H1 (cell line): ENCODE measurements at regions not wholly inside any gene's neighbourhood (a gene's known extent, or its start where the extent isn't known, plus 50 kb on each side); places are given as distances from the start of the nearest gene placed in this dataset.

Experiments
- CBX5 ChIP-seq: fragments of 300-800, 300-1000 bp; sonication (generic); IDR thresholded peaks from 2 replicates; pipeline ENCODE4 v1.7.1; 2016; ENCODE audit warnings: antibody characterized with exemption, low read length, low read depth
- FOSL1 ChIP-seq: IDR thresholded peaks from 2 replicates; pipeline ENCODE4 v1.6.1; 2011; ENCODE audit warnings: mild to moderate bottlenecking, low read depth, low read length, moderate library complexity; ENCODE audit not compliant: insufficient read depth
- GTF2F1 ChIP-seq: IDR thresholded peaks from 2 replicates; pipeline ENCODE4 v1.6.1; 2012; ENCODE audit warnings: low read depth, low read length, improper control_type of control experiment, borderline replicate concordance
- NANOG ChIP-seq: IDR thresholded peaks from 2 replicates; pipeline ENCODE4 v1.6.1; 2011; ENCODE audit warnings: low read length, low read depth, mild to moderate bottlenecking, inconsistent platforms; ENCODE audit not compliant: insufficient read depth, poor library complexity, severe bottlenecking
- PHF8 ChIP-seq: fragments of 200-600 bp; sonication (generic); conservative IDR thresholded peaks from 2 replicates; pipeline ENCODE4 v1.7.1; 2012; ENCODE audit warnings: low read depth, mild to moderate bottlenecking, inconsistent platforms, low read length, moderate library complexity
- POU5F1 ChIP-seq: IDR thresholded peaks from 2 replicates; pipeline ENCODE4 v1.6.1; 2011; ENCODE audit warnings: low read depth, mild to moderate bottlenecking, low read length, moderate library complexity
- SAP30 ChIP-seq: fragments of 300-600 bp; sonication (generic); IDR thresholded peaks from 2 replicates; pipeline ENCODE4 v1.7.1; 2012; ENCODE audit warnings: low read length, moderate library complexity, mild to moderate bottlenecking, inconsistent platforms; ENCODE audit not compliant: insufficient read depth, insufficient replicate concordance
- SIN3A ChIP-seq, 2 experiments: IDR thresholded peaks in 1 of 2; conservative IDR thresholded peaks in 1 of 2; 2 replicates each; pipeline ENCODE4 v1.6.1; 2011 to 2012; ENCODE audit warnings: low read length in 2 of 2, improper control_type of control experiment in 1 of 2, low read depth in 1 of 2, mild to moderate bottlenecking in 1 of 2
- SP2 ChIP-seq: IDR thresholded peaks from 2 replicates; pipeline ENCODE4 v1.6.1; 2012; ENCODE audit warnings: mild to moderate bottlenecking, low read length, inconsistent platforms
- TEAD4 ChIP-seq: IDR thresholded peaks from 2 replicates; pipeline ENCODE4 v1.6.1; 2012; ENCODE audit warnings: low read depth, low read length, inconsistent platforms, mixed read lengths
- TF ChIP-seq, protein P1 (sequence below): fragments of 300-600 bp; sonication (generic); IDR thresholded peaks from 2 replicates; pipeline ENCODE4 v1.7.1; 2012; ENCODE audit warnings: low read length, moderate library complexity, mild to moderate bottlenecking, inconsistent platforms; ENCODE audit not compliant: insufficient replicate concordance

DNA sequence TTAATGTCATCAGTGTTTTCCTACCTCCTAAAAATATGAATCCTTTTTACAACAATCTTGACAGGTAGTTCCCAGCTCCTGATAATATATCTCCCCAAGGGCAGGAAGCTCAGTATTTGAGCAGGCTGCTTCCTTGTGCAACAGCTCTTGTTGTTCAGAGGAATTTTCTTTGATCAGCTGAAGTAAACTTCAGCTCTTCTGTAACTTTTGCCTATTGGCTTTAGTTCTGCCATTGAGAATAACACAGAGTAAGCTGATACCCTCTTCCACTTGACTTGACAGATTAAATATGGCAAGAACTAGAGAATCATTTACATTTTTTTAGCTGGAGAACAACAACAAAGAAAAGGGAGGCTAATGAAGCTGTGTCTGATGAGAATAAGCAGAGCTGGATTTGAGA is 75.2 kb downstream of the LUZP4 start (continued):
- TF ChIP-seq, protein P1, sequence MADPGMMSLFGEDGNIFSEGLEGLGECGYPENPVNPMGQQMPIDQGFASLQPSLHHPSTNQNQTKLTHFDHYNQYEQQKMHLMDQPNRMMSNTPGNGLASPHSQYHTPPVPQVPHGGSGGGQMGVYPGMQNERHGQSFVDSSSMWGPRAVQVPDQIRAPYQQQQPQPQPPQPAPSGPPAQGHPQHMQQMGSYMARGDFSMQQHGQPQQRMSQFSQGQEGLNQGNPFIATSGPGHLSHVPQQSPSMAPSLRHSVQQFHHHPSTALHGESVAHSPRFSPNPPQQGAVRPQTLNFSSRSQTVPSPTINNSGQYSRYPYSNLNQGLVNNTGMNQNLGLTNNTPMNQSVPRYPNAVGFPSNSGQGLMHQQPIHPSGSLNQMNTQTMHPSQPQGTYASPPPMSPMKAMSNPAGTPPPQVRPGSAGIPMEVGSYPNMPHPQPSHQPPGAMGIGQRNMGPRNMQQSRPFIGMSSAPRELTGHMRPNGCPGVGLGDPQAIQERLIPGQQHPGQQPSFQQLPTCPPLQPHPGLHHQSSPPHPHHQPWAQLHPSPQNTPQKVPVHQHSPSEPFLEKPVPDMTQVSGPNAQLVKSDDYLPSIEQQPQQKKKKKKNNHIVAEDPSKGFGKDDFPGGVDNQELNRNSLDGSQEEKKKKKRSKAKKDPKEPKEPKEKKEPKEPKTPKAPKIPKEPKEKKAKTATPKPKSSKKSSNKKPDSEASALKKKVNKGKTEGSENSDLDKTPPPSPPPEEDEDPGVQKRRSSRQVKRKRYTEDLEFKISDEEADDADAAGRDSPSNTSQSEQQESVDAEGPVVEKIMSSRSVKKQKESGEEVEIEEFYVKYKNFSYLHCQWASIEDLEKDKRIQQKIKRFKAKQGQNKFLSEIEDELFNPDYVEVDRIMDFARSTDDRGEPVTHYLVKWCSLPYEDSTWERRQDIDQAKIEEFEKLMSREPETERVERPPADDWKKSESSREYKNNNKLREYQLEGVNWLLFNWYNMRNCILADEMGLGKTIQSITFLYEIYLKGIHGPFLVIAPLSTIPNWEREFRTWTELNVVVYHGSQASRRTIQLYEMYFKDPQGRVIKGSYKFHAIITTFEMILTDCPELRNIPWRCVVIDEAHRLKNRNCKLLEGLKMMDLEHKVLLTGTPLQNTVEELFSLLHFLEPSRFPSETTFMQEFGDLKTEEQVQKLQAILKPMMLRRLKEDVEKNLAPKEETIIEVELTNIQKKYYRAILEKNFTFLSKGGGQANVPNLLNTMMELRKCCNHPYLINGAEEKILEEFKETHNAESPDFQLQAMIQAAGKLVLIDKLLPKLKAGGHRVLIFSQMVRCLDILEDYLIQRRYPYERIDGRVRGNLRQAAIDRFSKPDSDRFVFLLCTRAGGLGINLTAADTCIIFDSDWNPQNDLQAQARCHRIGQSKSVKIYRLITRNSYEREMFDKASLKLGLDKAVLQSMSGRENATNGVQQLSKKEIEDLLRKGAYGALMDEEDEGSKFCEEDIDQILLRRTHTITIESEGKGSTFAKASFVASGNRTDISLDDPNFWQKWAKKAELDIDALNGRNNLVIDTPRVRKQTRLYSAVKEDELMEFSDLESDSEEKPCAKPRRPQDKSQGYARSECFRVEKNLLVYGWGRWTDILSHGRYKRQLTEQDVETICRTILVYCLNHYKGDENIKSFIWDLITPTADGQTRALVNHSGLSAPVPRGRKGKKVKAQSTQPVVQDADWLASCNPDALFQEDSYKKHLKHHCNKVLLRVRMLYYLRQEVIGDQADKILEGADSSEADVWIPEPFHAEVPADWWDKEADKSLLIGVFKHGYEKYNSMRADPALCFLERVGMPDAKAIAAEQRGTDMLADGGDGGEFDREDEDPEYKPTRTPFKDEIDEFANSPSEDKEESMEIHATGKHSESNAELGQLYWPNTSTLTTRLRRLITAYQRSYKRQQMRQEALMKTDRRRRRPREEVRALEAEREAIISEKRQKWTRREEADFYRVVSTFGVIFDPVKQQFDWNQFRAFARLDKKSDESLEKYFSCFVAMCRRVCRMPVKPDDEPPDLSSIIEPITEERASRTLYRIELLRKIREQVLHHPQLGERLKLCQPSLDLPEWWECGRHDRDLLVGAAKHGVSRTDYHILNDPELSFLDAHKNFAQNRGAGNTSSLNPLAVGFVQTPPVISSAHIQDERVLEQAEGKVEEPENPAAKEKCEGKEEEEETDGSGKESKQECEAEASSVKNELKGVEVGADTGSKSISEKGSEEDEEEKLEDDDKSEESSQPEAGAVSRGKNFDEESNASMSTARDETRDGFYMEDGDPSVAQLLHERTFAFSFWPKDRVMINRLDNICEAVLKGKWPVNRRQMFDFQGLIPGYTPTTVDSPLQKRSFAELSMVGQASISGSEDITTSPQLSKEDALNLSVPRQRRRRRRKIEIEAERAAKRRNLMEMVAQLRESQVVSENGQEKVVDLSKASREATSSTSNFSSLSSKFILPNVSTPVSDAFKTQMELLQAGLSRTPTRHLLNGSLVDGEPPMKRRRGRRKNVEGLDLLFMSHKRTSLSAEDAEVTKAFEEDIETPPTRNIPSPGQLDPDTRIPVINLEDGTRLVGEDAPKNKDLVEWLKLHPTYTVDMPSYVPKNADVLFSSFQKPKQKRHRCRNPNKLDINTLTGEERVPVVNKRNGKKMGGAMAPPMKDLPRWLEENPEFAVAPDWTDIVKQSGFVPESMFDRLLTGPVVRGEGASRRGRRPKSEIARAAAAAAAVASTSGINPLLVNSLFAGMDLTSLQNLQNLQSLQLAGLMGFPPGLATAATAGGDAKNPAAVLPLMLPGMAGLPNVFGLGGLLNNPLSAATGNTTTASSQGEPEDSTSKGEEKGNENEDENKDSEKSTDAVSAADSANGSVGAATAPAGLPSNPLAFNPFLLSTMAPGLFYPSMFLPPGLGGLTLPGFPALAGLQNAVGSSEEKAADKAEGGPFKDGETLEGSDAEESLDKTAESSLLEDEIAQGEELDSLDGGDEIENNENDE: no peak
- TF ChIP-seq SP2 (no peak), SIN3A (conservative IDR thresholded peaks at IDR 0.05 in 1 of 2, IDR thresholded peaks at IDR 0.05 in 1 of 2; ENCODE audit: low read depth in 1 of 2, low read length in 2 of 2) (no peak), TEAD4 (no peak), FOSL1 (no peak), POU5F1 (no peak), CBX5 (no peak), PHF8 (no peak), SAP30 (no peak), GTF2F1 (no peak), NANOG (no peak)
